Right cardiac atrium (tissue), 5 donors: ENCODE measurements at regions not wholly inside any gene's neighbourhood (a gene's known extent, or its start where the extent isn't known, plus 50 kb on each side); places are given as distances from the start of the nearest gene placed in this dataset.

ENCODE experiments used
- ATAC-seq, 2 donors: fragments of 200-7000 bp; cut with Tn5 transposase; one replicate each; pipeline versions ENCODE4 v1.8.0 to v1.9.1; 2020; ENCODE audit warnings: moderate library complexity in 2 of 2, mild to moderate bottlenecking in 1 of 2
- DNase-seq, 3 donors: peaks; one replicate each; pipeline ENCODE4 v3.0.0-alpha.2; 2020
- H3K27ac ChIP-seq: one replicate; pipeline ENCODE4 v1.5.1; 2013; ENCODE audit warnings: mild to moderate bottlenecking, low read length, control low read depth, moderate library complexity
- H3K27me3 ChIP-seq: one replicate; pipeline ENCODE4 v1.6.1; 2013; ENCODE audit not compliant: control insufficient read depth, insufficient read depth
- H3K4me1 ChIP-seq: one replicate; pipeline ENCODE4 v1.6.1; 2013; ENCODE audit warnings: low read length; ENCODE audit not compliant: control insufficient read depth, insufficient read depth
- H3K4me3 ChIP-seq: one replicate; pipeline ENCODE4 v1.5.1; 2013; ENCODE audit warnings: low read length, control low read depth
- H3K9me3 ChIP-seq: one replicate; pipeline ENCODE4 v1.6.1; 2013; ENCODE audit warnings: low read length; ENCODE audit not compliant: control insufficient read depth
- WGBS: extraction: QIAGEN DNeasy Blood & Tissue Kit; methylation state at CpG from one replicate; pipeline ENCODE4 v1.1.7; 2013; 5-methylcytosine and 5-hydroxymethylcytosine counted together
- intact Hi-C, 4 donors: fragments of 100-400 bp; cut with DNase I; formaldehyde crosslinking; loops; one replicate each; pipeline versions ENCODE4 v1.11.0 to v1.14.0; 2022 to 2023
- donor health status: healthy with polysubstance abuse.
- donor health status: DM: no; HTN: yes; CAD: no.
- donor health status: DM: no; HTN: no; CAD: no.
- donor health status: DM: no; HTN: yes; CAD: no; lungs with severe emphysema.
- donor health status: DM: yes; HTN: yes; CAD: no.

DNA sequence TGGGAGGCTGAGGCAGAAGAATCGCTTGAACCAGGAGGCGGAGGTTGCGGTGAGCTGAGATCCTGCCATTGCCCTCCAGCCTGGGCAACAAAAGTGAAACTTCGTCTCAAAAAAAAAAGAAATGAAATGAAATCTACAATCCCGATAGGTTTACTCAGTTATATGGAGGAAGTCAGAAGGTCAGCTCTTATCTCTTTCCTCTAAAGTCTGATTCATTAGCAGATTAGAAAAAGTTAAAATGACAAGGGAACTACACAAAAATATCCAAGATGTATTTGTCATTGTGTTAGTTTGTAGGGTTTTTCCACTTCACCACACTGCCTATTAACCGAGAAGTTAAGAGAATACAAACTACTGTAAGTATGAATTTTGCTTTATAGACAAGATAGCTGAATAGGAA, 420.6 kb downstream of the SHQ1 start:
- ATAC-seq, result no peak
- intact Hi-C loops, result no loop called here

DNA sequence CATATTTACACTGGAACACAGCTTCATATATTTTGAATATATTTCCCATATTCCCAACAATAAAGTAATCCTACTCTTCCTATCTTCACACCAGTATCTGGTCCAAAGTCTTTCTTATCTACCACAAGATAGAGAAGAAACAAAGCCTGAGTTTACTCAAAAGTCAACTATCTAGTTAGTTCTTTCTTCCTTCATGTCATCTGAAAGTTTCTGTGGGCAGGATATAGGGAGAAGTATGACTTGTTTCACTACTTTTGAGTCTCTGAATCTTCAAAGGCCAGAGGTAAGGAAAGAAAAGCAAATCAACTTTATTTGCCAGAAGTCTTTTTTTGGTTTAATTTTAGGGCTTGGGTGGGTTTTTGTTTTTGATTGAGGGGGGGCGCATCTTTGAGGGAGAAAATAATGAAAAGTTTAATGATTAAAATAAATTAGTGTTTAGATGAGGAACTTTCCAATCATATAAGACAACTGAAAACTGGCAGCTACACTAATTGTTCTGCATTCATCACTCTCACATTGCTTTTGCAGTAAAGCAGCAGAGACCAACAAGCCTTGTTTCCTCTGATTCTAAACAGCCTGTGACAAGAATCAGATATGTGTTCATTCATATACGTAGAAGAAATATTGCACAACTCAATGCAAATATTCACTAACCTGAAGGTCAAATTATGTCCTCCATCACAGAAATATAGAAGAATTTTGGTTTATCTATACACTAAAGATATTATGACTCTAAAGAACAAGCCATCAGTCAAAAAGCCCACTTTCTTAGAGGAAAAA, 421.4 kb downstream of the SHQ1 start:
- DNase-seq (no peak), ATAC-seq (no peak)
- no peaks in the 10 kb centered on the region for H3K27me3 ChIP-seq
- 82% methylated on average over 2 of the region's 2 CpGs for WGBS
- H3K4me3 ChIP-seq, result no peak overlapping the region
- intact Hi-C loops, result no loop called here
- H3K27ac ChIP-seq, result no peak overlapping the region
- no peaks in the 10 kb centered on the region for H3K9me3 ChIP-seq
- peaks cover 5% of the 10 kb centered on the region for H3K4me1 ChIP-seq

More for the DNA sequence above, 420.6 kb downstream of the SHQ1 start:
- H3K4me3 ChIP-seq, result no peak overlapping the region
- 76% methylated on average over 6 of the region's 6 CpGs for WGBS
- no peak overlapping the region for H3K27ac ChIP-seq
- DNase-seq, result no peak
- H3K4me1 ChIP-seq, result peaks cover 5% of the 10 kb centered on the region
- H3K27me3 ChIP-seq, result no peaks in the 10 kb centered on the region
- no peaks in the 10 kb centered on the region for H3K9me3 ChIP-seq

DNA sequence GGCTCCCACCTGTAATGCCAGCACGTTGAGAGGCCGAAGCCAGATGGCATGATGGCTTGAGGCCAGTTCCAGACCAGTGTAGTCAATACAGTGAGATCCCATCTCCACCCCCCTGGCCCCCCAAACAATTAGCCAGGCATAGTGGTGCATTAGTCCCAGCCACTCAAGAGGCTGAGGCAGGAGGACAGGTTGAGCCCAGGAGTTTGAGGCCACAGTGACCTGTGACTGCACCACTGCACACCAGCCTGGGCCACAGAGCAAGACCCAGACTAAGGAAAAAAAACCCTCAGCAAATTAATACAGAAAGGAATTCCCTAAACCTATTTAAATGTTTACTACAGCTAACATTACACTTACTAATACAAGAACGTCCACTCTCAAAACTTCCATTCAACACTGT, 424.6 kb downstream of the SHQ1 start:
- ATAC-seq, result no peak
- WGBS, result 90% methylated on average over 3 of the region's 3 CpGs

DNA sequence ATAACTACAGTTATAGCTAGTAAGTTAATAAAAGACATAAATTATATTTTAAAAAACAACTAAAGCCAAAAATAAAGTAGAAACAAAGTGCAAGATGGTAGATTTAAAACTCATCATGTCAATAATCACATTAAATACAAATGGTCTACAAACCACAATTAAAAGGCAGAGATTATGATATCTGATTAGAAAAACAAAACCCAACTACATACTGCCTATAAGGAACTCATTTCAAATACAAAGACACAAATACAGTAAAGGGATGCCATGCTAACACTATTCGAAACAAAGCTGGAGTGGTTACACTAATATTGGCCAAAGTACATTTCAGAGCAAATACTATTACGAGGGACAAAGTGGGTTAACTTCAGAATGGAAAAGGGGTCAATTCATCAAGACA, 426.5 kb downstream of the SHQ1 start:
- ATAC-seq, result no peak
- over 99% methylated on average over 2 of the region's 2 CpGs for WGBS

More for the DNA sequence above, 424.6 kb downstream of the SHQ1 start:
- Histone ChIP-seq H3K27me3 (no peaks in the 10 kb centered on the region), H3K27ac (no peak overlapping the region), H3K9me3 (no peaks in the 10 kb centered on the region), H3K4me1 (peaks cover 6% of the 10 kb centered on the region), H3K4me3 (no peak overlapping the region)
- intact Hi-C loops, result no loop called here
- no peak for DNase-seq

DNA sequence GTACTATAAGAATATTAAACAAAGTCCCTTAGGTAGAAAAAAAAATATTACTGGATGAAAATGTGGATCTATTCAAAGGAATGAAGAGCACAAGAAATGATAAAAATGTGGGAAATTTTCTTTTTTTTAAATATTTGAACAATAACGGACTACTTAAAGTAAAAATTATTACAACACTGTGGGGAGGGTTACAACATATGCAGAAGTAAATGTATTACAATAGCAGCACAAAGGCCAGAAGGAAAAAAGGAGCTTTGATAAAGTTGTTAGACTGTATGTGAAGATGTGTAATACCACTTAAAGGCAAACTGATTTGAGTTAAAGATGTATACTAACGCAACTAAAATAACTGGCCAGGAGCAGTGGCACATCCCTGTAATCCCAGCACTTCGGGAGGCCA, 427.1 kb downstream of the SHQ1 start:
- WGBS, result 91% methylated on average over 3 of the region's 3 CpGs
- ATAC-seq (no peak), DNase-seq (no peak)
- no peak overlapping the region for H3K27ac ChIP-seq
- intact Hi-C loops, result no loop called here
- peaks cover 6% of the 10 kb centered on the region for H3K4me1 ChIP-seq
- H3K27me3 ChIP-seq, result no peaks in the 10 kb centered on the region
- H3K4me3 ChIP-seq, result no peak overlapping the region
- H3K9me3 ChIP-seq, result no peaks in the 10 kb centered on the region

More for the DNA sequence above, 426.5 kb downstream of the SHQ1 start:
- Histone ChIP-seq H3K4me1 (peaks cover 4% of the 10 kb centered on the region), H3K27ac (no peak overlapping the region), H3K9me3 (no peaks in the 10 kb centered on the region), H3K4me3 (no peak overlapping the region), H3K27me3 (no peaks in the 10 kb centered on the region)
- intact Hi-C loops, result no loop called here
- no peak for DNase-seq

DNA sequence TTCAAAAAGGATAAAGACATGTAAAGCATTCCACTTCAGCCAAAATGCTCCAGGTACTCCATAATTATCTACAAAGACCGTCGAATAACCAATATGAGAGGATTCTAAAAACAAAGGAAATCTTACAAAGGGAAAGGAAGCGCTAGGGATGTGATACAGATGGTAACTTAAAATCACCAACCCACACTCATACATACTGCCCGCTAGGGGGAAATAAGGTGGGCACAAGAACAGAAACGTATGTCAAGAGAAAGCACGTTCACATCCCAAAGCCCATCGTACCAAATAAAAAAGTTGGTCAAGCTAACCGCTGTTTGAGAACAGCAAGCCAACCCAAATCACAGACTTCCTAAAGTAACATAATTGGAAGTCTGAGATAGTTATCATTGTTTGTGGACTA, 429.4 kb downstream of the SHQ1 start:
- ATAC-seq (peak in 1 of 2 donors; percentile 20), DNase-seq (no peak)
- H3K27ac ChIP-seq, result no peak overlapping the region
- 75% methylated on average over 8 of the region's 8 CpGs for WGBS
- peak overlapping the region; percentile 15 for H3K4me3 ChIP-seq
- H3K4me1 ChIP-seq, result peaks cover 5% of the 10 kb centered on the region
- H3K9me3 ChIP-seq, result no peaks in the 10 kb centered on the region
- intact Hi-C loops, result no loop called here
- no peaks in the 10 kb centered on the region for H3K27me3 ChIP-seq

DNA sequence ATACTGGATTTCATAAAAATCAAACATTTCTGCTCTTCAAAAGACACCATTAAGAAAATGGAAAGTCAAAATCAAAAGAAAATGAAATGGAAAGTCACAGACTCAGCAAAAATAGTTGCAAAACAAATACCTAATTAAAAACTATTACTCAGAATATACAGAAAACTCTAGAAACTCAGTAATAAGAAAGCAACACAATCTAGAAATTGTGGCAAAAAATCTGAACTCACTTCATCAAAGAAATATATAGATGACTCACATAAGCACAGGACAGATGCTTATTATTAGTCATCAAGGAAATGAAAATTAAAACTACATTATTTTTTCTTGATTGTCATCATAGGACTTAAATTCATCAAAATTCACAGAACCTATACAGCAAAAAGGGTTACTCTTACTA, 430.0 kb downstream of the SHQ1 start:
- Histone ChIP-seq H3K4me1 (peaks cover 5% of the 10 kb centered on the region), H3K9me3 (no peaks in the 10 kb centered on the region), H3K27me3 (no peaks in the 10 kb centered on the region), H3K27ac (no peak overlapping the region), H3K4me3 (no peak overlapping the region)
- intact Hi-C loops, result no loop called here
- ATAC-seq (no peak), DNase-seq (no peak)

DNA sequence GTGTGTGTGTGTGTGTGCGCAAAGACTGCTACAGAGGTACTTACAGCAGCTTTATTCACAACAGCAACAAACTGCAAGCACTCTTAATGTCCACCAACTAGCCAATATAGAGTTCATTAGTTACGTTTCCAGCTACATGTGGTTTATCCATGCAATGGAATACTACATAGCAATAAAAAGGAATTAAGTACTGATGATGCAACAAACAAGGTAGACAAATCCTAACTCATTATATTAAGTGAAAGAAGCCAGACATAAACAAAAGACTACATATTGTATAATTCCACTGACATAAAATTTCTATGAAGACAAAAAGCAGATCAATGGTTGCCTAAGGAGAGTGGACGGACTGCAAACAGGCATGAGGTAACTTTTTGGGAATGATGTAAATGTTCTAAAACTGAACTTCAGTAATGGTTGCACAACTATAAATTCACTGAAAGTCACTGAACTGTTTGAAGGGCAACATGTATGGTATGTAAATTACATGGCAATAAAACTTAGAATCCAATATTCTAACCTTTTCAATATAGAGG, 433.7 kb downstream of the SHQ1 start:
- intact Hi-C loops, result no loop called here
- Histone ChIP-seq H3K27me3 (no peaks in the 10 kb centered on the region), H3K9me3 (no peaks in the 10 kb centered on the region), H3K4me3 (no peak overlapping the region), H3K4me1 (peaks cover 13% of the 10 kb centered on the region), H3K27ac (no peak overlapping the region)
- 63% methylated on average over 3 of the region's 3 CpGs for WGBS
- ATAC-seq (no peak), DNase-seq (no peak)

DNA sequence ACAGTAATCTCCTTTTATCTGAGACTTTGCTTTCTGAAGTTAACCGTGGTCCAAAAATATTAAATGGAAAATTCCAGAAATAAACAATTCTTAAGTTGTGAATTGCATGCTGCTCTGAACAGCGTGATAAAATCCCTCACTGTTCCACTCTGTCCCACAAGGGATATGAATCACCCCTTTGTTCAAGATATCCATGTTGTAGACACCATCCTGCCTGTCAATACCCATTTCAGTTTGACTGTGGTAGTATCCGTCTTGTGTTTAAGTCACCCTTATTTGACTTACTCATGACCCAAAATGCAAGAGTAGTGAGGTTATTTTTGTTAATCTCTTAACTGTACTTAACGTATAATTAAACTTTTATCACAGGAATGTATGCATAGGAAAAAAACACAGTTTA, 435.0 kb downstream of the SHQ1 start:
- H3K4me3 ChIP-seq, result no peak overlapping the region
- H3K27ac ChIP-seq, result no peak overlapping the region
- intact Hi-C loops, result no loop called here
- H3K9me3 ChIP-seq, result no peaks in the 10 kb centered on the region
- WGBS, result 30% methylated on average over 4 of the region's 4 CpGs
- DNase-seq, result no peak
- no peaks in the 10 kb centered on the region for H3K27me3 ChIP-seq
- peaks cover 14% of the 10 kb centered on the region for H3K4me1 ChIP-seq
- peak; percentile 85 to 93 for ATAC-seq

DNA sequence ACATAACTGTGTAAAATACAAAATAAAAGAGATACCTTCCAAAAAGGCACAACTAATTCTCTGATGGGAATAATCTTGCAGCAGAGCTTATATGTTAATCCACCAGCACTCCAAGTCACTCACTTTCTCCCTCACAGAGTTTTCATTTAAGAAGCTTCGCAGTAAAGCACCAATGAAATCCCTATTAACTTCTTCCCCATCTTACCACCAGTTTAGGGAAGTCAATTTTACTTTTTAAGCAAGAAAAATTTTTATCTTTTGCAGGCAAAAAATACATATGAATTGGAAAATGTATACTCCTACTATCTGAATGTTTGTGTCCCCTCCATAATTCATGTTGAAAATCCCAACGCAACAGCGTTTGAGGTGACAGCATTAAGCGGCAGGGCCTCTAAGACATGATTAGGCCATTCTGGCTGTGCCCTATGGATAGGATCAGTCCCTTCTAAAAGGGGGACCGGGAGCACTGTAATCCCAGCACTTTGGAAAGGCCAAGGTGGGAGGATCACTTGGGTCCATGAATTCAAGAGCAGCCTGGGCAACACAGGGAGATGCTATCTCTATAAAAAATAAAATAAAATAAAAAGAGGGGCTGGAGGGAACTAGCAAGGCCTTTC, 435.8 kb downstream of the SHQ1 start:
- no peaks in the 10 kb centered on the region for H3K9me3 ChIP-seq
- ATAC-seq, result peak in 1 of 2 donors; percentile 11
- no peaks in the 10 kb centered on the region for H3K27me3 ChIP-seq
- H3K27ac ChIP-seq, result no peak overlapping the region
- DNase-seq, result no peak
- no peak overlapping the region for H3K4me3 ChIP-seq
- intact Hi-C loops, result no loop called here
- H3K4me1 ChIP-seq, result peaks cover 17% of the 10 kb centered on the region
- 90% methylated on average over 5 of the region's 5 CpGs for WGBS

DNA sequence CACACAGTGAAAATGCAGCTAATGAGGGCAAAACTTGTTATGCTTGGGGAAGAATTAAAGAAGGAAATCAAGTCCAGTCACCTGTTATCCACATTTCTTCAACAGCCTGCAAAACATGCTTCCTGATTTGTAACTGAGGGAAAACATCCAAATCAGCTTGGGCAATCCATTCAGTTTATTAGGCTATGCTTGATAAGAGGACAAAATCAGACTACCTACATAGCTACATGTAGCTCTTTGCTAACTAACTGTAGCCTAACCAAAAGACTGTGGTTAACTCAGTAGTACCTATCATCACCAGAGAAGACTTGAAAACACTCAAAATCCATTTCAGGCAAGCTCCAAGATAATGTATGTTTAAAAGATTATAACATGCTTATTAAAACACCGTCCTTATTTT, 436.4 kb downstream of the SHQ1 start:
- Histone ChIP-seq H3K4me1 (peaks cover 17% of the 10 kb centered on the region), H3K27me3 (no peaks in the 10 kb centered on the region), H3K27ac (no peak overlapping the region), H3K4me3 (no peak overlapping the region), H3K9me3 (no peaks in the 10 kb centered on the region)
- DNase-seq, result no peak
- 83% methylated on average over 1 of the region's 1 CpG for WGBS
- ATAC-seq, result no peak
- intact Hi-C loops, result no loop called here
